Astrocyte of the spinal cord (primary cell): ENCODE measurements at regions not wholly inside any gene's neighbourhood (a gene's known extent, or its start where the extent isn't known, plus 50 kb on each side); places are given as distances from the start of the nearest gene placed in this dataset.

Source experiments
- DNase-seq: peaks from one replicate; pipeline ENCODE4 v3.0.0; 2011; ENCODE audit warnings: low read depth, low spot score
- H3K4me3 ChIP-seq: 2 replicates; pipeline ENCODE4 v1.5.1; 2011; ENCODE audit warnings: low read depth, mild to moderate bottlenecking, low read length, moderate library complexity
- CTCF ChIP-seq: IDR thresholded peaks from 2 replicates; pipeline ENCODE4 v1.5.1; 2012; ENCODE audit warnings: low read depth, mild to moderate bottlenecking, low read length, inconsistent platforms
- in situ Hi-C: cut with HindIII; loops from 2 replicates; pipeline ENCODE4 v1.10.0; 2017; ENCODE audit warnings: low sequenced_read_pairs

- no peak overlapping the region for H3K4me3 ChIP-seq
- TF ChIP-seq CTCF = no peak
Observed at GRCh38 chr21:36540700-36541099, 60.8 kb upstream of the CLDN14 start.

DNA sequence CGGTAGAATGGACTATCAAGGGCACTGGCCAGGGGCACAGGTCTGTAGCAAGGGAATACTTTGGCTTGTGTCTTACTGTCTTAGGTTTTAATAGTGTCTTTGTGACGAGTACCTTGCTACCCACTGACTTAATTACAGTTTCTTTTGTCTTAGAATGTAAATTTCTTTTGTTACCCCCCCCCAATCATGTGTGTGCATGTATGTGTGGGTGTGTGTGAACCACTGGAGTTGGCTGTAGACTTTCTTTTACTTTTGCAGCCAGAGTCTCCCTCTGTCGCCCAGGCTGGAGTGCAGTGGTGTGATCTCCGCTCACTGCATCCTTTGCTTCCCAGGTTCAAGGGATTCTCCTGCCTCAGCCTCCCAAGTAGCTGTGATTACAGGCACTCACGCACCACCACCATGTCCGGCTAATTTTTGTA, 61.8 kb upstream of the CLDN14 start:
- no peak for TF ChIP-seq CTCF
- DNase-seq = no peak
- in situ Hi-C loops = no loop called here
- H3K4me3 ChIP-seq = no peak overlapping the region

More at GRCh38 chr21:36540700-36541099, 60.8 kb upstream of the CLDN14 start:
- DNase-seq = no peak
- in situ Hi-C loops = no loop called here

GRCh38 chr21:36542312-36543101, 62.6 kb upstream of the CLDN14 start:
- H3K4me3 ChIP-seq = no peak overlapping the region
- no peak for DNase-seq
- no peak for TF ChIP-seq CTCF
- in situ Hi-C loops = no loop called here

DNA sequence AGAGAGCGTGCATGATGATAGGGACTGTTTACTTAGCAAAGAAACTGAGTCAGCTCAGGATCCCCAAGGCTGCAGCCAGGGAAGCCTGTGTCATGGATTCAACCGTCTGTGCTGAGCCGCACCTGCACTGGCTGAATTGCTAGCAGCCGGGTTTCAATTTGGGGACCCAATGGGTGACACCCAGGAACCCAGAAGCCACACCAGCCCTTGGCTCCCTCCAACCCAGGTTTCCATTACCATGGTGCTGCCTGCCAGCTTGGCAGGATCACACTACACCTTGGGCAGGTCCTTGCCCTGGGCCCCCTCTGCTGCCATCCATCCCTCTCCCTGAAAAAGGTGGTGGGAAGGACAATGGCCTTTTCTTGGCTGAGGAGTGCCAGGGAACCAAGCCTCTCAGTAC, 64.0 kb upstream of the CLDN14 start:
- in situ Hi-C loops = no loop called here
- no peak for DNase-seq
- TF ChIP-seq CTCF = no peak
- no peak overlapping the region for H3K4me3 ChIP-seq

DNA sequence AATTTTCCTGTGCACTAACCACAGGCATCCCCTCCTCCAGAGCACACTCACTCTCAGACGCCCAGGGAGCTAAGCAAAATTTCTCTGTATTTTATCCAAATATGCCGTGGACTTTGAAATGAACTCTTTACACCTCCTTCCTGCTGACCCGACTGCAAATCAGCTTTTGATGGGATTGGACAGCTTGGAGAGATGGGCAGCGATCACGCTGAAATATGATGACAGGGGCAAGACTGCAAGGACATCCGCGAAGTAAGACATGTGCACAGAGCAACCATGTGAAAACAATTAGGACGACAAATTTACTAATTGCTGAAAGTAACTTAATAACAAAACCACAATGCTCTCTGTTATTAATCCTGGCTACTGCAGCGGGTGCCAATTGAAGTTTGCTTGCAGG, 64.6 kb upstream of the CLDN14 start:
- no peak for TF ChIP-seq CTCF
- in situ Hi-C loops = no loop called here
- H3K4me3 ChIP-seq = no peak overlapping the region
- DNase-seq = no peak

GRCh38 chr21:36545776-36546511, 66.0 kb upstream of the CLDN14 start:
- in situ Hi-C loops = no loop called here

More at GRCh38 chr21:36545776-36546511, 66.0 kb upstream of the CLDN14 start:
- TF ChIP-seq CTCF = no peak
- DNase-seq = no peak
- no peak overlapping the region for H3K4me3 ChIP-seq
